Fibroblast of peridontal ligament (primary cell): ENCODE measurements at regions not wholly inside any gene's neighbourhood (a gene's known extent, or its start where the extent isn't known, plus 50 kb on each side); places are given as distances from the start of the nearest gene placed in this dataset.

Source experiments
- DNase-seq: peaks from one replicate; pipeline ENCODE4 v3.0.0-alpha.2; 2010; ENCODE audit errors: extremely low read depth

GRCh38 chr10:2733278-2733963 lies 333.9 kb upstream of the PFKP start:
- no peak for DNase-seq

- no peak for DNase-seq
Observed at GRCh38 chr10:2731940-2732339, 335.4 kb upstream of the PFKP start.

GRCh38 chr10:2729197-2729596 lies 338.2 kb upstream of the PFKP start:
- DNase-seq, result no peak

- DNase-seq, result no peak
Observed at GRCh38 chr10:2728087-2728486, 339.3 kb upstream of the PFKP start.

GRCh38 chr10:2716596-2716995 lies 350.8 kb upstream of the PFKP start:
- DNase-seq, result no peak

GRCh38 chr10:2714597-2714996 lies 352.8 kb upstream of the PFKP start:
- no peak for DNase-seq

- no peak for DNase-seq
Observed at GRCh38 chr10:2703953-2704352, 363.4 kb upstream of the PFKP start.

- no peak for DNase-seq
Observed at GRCh38 chr10:2701802-2702201, 365.5 kb upstream of the PFKP start.

GRCh38 chr10:2700626-2701305 lies 366.6 kb upstream of the PFKP start:
- DNase-seq, result no peak

GRCh38 chr10:2688958-2689357 lies 378.4 kb upstream of the PFKP start:
- DNase-seq, result no peak

- no peak for DNase-seq
Observed at GRCh38 chr10:2686691-2687090, 380.7 kb upstream of the PFKP start.

GRCh38 chr10:2682491-2682890 lies 384.9 kb upstream of the PFKP start:
- no peak for DNase-seq

GRCh38 chr10:2681891-2682290 lies 385.5 kb upstream of the PFKP start:
- DNase-seq, result no peak

GRCh38 chr10:2680821-2681220 lies 386.5 kb upstream of the PFKP start:
- no peak for DNase-seq

- no peak for DNase-seq
Observed at GRCh38 chr10:2679646-2680045, 387.7 kb upstream of the PFKP start.

- DNase-seq, result no peak
Observed at GRCh38 chr10:2676455-2676854, 390.9 kb upstream of the PFKP start.

- DNase-seq, result no peak
Observed at GRCh38 chr10:2674451-2674850, 392.9 kb upstream of the PFKP start.

- no peak for DNase-seq
Observed at GRCh38 chr10:2670864-2671263, 396.5 kb upstream of the PFKP start.

- no peak for DNase-seq
Observed at GRCh38 chr10:2665772-2666171, 401.6 kb upstream of the PFKP start.

GRCh38 chr10:2660276-2660675 lies 407.1 kb upstream of the PFKP start:
- DNase-seq, result no peak

GRCh38 chr10:2659660-2660209 lies 407.6 kb upstream of the PFKP start:
- DNase-seq, result no peak

GRCh38 chr10:2658780-2659179 lies 408.6 kb upstream of the PFKP start:
- DNase-seq, result no peak

- DNase-seq, result no peak
Observed at GRCh38 chr10:2650328-2650727, 417.0 kb upstream of the PFKP start.
